GM19238 (cell line): ENCODE measurements at regions not wholly inside any gene's neighbourhood (a gene's known extent, or its start where the extent isn't known, plus 50 kb on each side); places are given as distances from the start of the nearest gene placed in this dataset.

Source experiments
- DNase-seq: peaks from one replicate; pipeline ENCODE4 v3.0.0; 2011; ENCODE audit warnings: low spot score; ENCODE audit not compliant: insufficient read length

DNA sequence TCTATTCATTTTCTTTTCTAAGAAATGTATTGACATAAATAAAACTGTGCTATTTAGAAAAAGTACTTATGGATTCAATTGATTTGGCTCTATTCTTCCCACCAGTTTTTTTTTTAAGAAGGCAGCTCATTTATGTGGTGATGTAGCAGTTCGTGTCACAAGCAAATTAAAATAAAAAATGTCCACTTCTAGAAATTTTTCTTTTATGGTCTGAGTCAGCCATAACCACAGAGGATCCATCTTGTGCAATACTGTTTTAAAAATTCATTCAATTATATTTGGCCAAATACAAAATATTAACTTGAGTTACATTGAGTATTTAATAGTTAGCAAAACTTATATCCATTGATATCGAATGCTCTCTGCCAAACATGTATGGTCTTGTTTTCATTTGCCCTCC, 207.9 kb upstream of the FAT1 start:
- DNase-seq, result no peak

DNA sequence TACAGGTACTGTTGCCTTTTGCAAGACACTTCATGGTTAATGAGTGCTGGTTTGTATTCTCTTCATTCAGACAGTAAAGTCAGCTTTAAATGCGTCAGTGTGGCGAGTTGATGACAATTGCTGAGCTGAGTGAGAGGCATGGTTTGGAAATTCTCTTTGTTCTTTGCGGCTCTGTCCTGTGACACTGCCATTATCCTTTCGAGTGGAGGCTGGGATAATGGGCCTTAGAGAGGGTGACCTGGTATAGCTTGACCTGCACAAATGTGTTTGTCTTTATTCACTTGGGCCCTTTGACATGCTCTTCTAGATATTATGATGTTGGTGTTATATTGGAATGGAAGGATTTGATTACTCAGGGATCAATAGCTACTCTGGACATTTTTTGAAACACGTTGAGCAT, 208.5 kb upstream of the FAT1 start:
- DNase-seq, result no peak

DNA sequence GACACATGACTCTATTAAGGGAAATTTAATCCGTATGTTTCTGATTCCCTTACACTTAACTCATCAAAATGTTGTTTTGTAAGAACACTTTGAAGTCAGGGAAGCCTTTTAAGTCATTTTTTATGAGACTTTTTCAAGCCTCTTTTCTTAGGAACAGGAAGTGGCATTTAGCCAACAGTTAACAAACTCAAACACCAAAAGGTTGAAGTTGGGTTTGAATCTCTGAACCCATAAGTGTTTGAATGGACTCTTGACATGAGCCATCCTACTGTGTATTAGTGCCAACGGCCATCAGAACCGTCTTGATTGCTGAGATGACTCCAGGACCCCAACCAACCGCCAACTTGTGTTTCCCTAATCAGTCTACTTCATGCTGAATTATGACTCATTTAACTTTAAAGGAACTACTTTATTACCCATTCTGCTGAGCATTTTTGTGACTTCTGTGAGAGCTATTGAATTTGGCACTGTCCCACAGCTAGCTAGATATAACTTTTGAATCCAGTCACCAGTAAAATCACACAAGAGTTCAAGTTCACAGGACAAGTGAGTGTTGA, 209.1 kb upstream of the FAT1 start:
- DNase-seq, result no peak

DNA sequence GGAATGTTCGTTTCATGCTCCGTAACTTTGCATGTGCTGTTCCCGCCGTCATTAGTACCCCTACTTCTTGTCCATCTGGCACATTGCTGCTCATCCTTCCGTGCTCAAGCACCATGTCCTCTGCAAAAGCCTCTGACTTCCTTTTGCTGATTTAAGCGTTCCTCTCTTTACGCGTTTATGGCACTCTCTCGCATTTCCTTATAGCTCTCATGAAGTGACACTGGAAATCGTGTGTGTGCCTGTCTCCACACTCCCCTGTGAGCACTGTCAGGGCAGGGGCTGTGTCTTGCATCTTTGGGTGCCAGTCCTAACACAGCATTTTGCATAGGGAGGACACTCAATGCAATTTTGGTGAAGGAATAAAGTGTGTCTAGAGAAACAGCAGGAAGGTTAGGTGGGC, 210.6 kb upstream of the FAT1 start:
- DNase-seq, result no peak

DNA sequence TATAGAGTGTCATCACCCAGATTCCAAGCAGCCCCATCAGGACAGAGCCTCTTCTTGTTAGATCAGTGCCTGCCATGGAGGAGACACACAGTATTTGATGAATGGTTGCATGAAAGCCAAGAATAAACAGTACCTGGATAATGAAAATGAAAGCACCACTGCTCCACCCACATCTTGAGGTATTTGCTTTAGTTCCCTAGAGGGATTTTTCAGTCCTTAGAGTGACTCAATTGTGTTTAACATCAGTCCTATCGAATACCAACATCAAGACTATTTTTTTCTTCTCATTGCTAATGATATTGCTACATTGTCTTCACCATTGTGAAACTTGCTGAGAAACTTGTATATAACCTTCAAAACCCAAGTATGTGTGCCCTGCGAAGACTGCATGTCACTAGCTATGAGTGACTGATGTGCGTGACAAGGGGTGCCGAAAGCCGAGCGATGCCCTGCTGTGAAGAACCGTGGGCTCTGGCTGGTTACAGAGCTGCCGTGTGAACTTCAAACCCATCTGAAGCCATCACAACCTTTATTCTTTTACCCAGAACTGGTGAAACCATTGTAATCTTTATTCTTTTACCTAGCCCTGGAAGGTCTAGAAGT, 211.3 kb upstream of the FAT1 start:
- no peak for DNase-seq

DNA sequence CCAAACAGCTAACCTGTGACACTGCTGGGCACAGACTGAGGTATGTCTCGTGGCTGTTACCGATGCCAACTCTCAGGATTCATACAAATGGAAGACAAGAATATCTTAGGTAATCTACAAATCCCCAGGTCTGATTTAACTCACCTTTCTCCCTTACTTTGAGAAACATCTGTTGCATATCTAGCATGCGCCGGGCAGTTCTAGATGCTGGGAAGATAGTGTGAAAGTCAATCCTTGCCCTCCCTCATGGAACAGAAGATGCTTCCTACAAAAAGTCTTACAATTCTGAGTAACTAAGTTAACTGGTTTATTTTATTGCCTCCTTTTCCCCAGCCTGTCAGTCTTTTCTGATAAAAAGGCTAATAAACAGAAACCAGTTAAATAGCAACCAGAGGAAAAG, 212.2 kb upstream of the FAT1 start:
- no peak for DNase-seq

DNA sequence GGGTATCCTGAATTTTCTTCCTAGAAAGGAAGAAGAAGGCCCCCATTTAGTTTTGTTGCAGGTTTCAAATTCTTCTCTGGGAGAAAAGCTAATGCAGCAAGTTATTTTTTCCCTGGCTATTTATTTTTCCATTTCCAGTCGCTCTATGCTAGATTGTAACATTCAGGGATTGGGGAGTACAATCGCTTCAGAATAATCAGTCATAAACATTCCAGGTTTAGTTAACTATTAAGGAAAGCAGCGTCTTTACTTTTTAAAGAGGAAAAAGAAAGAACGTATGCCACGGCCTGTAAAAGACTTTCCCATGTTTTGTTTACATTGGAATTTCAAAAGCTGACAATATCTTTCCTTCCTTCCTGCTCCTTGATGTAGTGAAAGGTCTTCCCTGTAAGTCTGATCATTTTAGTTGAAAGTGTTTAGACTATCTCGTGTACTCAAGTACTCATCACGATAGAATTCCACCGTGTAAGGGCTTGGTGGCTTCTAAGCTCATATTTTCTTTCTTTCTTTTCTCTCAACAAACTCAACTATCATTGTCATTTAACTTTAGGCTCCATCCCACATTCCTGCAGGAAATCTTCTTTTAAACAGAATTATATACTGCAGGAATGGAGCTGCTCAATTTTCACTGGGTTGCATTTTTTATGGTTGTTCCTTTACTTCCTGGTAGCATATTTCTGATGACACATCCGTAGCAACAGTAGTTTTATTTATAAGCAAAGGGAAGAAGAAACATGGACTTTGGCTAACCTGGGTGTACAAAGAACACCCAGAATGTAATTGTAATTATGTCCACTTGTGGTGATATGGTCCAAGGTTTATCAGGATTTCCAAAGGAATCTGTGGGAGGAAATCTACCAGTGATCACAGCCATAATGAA, 213.1 kb upstream of the FAT1 start:
- DNase-seq, result no peak

DNA sequence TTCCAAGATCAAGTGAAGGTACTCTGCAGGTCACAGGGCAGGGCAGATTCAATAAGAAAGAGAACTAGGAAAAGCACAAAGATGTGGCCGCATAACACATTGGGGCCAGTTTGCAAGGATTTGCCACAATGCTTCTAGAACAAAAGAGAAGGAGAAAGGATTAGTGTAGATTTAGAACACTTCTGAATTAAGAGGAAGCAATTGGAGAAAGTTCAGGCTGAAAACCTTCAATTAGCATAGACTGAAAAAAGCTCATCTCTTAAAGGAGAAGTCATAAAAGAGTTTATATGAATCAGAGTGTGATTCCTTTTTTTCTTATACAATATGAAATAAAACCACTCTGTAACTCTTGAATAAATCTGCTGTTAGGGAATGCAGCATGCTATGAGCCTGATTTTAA, 215.6 kb upstream of the FAT1 start:
- DNase-seq, result no peak

DNA sequence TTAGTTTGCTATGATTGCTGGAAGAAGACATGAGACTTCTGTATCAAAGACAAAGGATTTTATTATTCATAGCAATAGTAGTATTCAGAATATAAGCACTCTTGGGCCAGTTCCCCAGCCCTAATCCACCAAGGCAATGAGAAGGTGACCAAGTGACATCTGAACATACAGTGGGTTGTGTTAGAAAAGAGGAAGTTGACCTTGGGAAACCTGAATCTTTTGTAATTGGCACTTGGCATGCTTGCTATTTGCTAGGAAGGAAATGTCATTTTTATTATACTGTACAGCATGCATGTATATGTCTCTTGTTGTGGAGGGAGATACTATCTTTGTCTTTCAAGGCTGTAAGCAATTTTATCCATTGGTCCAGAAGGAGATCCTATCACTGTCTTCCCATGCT, 216.1 kb upstream of the FAT1 start:
- DNase-seq, result no peak

DNA sequence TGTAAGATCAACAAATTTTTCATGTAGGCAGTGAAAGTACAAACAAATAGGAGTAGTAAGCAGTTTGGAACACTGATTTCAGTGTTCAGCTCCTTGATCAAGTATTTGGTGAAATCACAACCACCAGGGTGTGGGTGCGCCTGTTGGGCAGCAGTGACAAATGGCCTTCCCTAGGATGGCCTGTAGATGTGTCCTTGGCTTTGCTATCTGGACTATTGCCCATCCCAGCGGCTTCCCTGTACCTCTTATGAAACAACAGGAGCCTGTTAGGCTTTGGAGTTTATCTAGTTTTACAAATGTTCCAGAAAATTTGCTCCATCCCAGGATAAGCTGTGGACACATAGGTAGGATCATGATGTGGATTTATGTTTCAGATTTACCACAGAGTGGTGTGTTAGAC, 216.8 kb upstream of the FAT1 start:
- DNase-seq, result no peak

DNA sequence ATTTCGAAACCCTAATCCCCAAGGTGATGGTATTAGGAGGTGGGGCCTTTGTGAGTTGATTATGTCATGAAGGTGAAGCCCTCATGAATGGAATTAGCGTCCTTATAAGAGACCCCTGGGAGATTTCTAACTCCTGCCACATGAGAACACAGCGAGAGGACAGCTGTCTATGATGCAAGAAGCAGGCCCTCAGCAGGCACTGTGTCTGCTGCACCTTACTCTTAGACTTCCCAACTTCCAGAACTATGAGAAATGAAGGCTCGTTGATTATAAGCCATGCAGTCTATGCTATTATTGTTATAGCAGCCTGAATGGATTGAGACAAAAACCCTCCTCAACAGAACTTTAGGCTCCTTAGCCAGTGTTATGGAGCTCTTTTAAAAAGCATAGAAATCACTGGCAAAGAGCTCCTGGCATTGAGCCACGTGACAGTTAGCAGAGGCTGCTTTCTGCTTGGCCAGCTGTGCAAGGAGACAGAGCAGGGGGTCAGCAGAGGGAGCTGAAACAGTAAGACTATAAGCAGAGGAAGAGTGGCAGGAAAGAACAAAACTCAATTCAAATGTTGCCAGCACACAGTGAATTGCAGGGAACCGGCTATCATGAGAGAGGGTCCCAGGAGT, 219.2 kb upstream of the FAT1 start:
- DNase-seq, result no peak

DNA sequence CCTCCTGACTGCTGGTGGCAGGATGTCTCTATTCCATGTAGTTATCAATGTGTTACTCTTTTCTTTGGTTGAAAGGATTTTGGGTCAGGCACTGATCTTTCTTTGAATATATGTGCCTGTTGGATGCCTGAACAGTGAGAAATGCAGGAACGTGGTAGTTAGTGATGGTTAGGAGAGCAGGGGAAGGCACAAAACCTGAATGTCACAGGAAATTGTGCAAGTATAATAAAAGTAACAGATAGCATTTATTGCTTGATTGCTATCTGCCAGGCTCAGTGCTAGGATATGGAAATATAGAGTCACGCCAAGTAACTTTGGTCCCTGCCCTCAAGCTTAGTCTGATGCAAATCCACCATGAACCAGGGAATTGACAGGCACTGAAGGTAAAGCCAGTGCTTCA, 219.8 kb upstream of the FAT1 start:
- DNase-seq, result no peak

DNA sequence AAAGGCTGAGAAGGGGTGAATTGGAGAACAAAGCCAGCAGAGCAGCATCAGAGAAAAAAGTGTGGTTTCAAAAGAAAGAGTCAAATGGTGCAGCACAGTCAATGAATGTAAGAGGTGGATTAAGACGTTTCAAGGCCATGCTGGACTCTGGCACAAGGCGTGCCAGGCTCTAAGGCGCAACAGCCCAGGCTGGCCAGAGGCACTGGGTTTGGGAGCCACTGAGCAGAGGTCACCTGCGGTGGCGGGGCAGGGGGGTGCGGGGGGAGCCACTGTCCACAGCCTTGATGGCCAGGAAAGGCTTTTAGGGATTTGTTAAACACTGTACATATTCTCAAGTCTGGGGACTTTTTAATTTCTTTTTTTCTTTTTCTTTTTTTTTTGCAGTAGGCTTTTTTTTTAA, 222.5 kb upstream of the FAT1 start:
- no peak for DNase-seq

DNA sequence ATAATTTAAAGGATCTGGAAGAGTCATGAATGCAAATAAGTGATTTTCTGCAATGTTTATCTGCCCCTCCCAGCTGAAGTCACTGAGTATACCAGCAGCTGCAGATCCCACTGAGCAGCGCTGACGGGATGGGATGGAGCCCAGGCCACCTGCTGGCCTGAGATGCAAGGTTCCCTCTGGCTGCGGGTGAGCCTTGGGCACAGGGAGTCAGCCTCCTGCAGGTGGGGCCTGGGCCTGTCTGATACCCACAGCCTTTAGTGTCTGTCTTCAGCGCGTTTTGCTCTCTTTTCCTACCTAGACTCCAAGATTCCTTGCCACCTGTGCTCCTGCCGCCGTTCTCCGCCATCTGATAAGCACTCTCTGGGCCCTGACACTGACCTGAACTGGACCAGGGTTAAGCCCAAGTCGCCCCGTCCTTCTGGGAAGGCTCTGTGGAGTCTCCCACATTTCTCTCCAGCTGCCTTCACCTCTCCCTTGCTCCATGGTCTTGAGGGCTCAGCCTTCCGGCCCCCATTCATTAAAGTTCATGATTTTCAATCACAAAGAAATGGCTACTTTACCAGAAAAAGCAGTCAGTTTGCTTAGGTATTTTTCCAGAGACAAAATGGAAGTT, 223.1 kb upstream of the FAT1 start:
- DNase-seq, result no peak

DNA sequence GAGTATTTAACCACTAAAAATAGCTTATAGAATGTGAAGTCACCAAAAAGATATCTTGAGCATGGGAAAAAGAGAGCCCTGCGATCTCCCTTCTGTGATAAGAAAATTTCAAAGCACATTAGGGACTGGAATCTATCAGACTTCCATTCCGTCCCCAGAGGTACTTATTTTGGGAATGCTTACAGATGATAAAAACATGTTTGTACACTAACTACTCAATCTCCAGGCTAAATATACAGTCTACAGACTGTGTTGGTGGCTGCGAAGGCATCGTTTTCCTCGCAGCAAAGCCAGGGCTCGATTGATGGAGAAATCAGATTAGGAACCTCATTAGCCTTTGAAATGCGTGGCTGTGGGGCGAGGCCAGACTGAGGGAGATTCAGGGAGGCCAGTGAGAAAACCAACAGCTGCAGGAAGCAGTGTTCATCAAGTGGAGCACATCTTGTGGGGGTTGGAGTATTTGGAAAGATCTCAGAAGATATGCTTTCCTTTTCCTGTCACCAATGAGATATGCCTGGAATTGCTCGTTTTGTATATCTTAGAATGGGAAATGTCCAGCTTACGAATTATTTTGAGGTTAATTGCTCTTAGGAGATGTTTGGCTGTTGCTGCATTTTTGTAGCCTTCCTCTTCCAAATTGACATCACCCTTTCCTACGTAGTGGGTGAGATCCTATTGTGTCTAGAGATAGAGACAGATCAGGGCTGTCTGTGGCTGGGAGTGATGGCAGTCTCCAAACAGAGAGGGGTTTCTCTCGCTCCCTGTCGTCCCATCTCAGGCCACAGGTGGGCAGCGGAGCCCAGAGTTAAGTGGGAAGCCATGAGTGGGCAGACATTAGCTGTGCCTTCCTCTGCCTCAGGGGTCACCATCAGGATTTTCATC, 224.9 kb upstream of the FAT1 start:
- no peak for DNase-seq

DNA sequence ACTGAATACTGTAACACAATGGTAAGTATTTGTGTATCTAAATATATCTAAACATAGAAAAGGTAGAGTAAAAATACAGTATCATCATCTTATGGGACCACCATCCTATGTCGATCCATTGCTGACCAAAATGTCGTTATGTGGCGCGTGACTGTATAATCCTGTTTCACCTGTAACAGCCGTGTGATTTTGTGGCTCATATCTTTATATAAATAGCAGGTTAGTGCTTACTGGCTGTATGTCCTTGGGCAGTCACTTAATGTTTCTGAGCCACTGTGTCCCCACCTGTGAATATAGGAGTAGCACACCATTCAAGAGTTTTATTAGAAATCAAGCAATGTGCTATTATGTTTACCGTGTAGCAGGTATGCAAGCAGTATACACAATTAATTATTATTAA, 226.2 kb upstream of the FAT1 start:
- DNase-seq, result no peak

DNA sequence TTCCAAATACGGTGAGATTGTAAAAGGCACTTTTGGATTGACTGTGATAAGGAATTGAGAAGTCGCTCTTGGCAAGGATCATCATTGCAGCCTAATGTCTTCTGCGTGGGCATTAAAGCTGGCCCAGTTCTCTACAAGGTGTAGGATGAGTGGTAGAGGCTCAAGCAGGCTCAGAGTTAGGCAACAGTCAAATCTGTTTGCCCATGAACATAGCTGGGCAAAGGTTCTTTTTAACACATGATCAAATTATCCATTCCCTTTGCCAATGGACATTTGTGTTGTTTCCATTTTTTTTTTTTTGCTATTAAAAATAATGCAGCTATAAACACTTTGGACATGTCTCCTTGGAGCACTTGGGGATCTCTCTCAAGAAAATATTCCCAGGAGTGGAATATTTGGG, 229.1 kb upstream of the FAT1 start:
- DNase-seq, result no peak

DNA sequence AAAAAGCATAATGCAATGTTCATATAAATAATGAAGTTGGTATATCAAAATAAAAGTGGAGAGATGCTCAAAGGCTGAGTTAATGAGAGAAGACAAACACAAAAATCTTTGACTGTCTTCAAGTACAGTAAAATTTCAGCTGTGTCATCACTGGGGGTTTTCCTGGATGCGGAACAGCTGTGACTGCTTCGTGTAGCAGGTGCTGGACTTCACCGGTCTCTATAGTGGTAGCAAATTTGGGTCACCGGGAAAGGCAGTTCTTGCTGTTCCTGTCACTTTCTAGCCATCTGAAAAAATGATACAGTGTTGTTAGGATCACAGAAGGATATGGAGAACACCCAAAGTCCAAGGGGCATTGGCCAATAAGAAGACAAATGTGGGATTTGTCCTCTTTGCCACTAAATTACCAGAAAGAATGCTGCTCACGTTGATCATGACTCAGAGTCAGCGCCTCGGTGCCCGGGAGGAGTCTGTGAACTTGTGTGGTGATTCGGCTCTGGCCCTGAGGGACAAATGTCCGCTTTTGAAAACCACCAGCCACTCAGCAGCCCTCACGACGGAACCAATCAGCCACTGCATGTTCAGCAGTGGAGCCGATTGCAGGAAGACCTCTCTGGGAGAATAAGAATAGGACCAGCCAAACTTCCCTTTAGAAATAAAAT, 230.1 kb upstream of the FAT1 start:
- no peak for DNase-seq

DNA sequence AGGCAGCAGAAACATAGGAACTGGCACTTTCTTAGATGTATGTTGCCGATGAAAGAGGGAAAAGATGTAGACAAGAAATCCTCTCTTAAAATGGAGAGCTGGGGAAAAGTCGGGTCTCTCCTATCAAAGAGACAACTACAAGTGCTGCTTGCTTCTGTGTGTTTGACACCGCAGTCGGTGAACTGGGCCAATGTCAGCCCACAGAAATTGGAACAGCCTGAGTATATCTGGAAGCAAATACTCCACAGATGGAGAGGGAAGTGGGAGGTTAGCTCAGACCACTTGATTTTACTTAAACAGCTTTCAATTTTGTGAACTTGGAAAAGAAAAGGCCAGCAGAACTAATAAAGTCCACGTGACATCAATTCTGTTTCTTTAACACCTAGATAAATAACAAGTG, 230.9 kb upstream of the FAT1 start:
- DNase-seq, result no peak

DNA sequence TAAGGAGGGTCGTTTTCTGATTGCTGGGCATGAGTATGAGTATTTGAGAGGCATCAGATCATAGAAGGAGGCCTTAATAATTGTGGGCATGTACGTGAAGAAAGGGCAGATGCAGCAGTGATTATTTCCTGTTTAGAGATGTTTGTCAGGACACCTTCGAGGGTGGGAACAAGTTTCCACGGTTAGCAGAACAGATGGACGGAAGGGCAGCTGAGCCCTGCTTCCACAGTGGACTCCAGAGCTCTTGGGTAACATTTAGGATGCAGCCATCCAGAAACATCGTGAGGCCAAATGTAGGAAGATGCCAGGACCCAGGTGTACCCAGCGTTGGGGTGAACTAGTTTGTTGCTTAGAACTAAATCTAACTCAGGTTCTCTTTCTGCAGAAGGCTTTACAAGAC, 231.3 kb upstream of the FAT1 start:
- DNase-seq, result no peak
